WTC11 (cell line): ENCODE measurements at regions not wholly inside any gene's neighbourhood (a gene's known extent, or its start where the extent isn't known, plus 50 kb on each side); places are given as distances from the start of the nearest gene placed in this dataset.

ENCODE experiments used
- CTCF ChIP-seq: fragments of 200-600 bp; IDR thresholded peaks from 2 replicates; pipeline ENCODE4 v1.8.0; 2022; ENCODE audit warnings: antibody characterized with exemption
- FOXK1 ChIP-seq: sonication (generic); formaldehyde crosslinking; IDR thresholded peaks from 2 replicates; pipeline ENCODE4 v1.8.0; 2022; ENCODE audit warnings: mild to moderate bottlenecking, moderate library complexity, missing genetic modification reagents
- FOXP4 ChIP-seq: sonication (generic); formaldehyde crosslinking; IDR thresholded peaks from 2 replicates; pipeline ENCODE4 v1.8.0; 2022; ENCODE audit warnings: mild to moderate bottlenecking, missing genetic modification reagents
- GRHL2 ChIP-seq: fragments of 250-450 bp; sonication (Bioruptor Pico); IDR thresholded peaks from 2 replicates; pipeline ENCODE4 v1.8.0; 2022; ENCODE audit warnings: mild to moderate bottlenecking, moderate library complexity; ENCODE audit not compliant: insufficient replicate concordance, severe bottlenecking
- RORB ChIP-seq: fragments of 250-450 bp; sonication (Bioruptor Pico); IDR thresholded peaks from 2 replicates; pipeline ENCODE4 v1.9.0; 2021; ENCODE audit warnings: mild to moderate bottlenecking
- TP53 ChIP-seq: sonication (generic); formaldehyde crosslinking; IDR thresholded peaks from 2 replicates; pipeline ENCODE4 v1.8.1; 2023; ENCODE audit warnings: mild to moderate bottlenecking, missing genetic modification reagents
- ZNF416 ChIP-seq: fragments of 250-450 bp; sonication (Bioruptor Pico); IDR thresholded peaks from 2 replicates; pipeline ENCODE4 v1.9.0; 2021; ENCODE audit warnings: mild to moderate bottlenecking, inconsistent platforms
- ZNF512 ChIP-seq: sonication (generic); formaldehyde crosslinking; IDR thresholded peaks from 2 replicates; pipeline ENCODE4 v1.8.1; 2022; ENCODE audit warnings: missing genetic modification reagents, borderline replicate concordance

GRCh38 chr10:81594991-81595390 is 280.0 kb upstream of the NRG3 start:
- TF ChIP-seq CTCF (no peak), FOXK1 (CRISPR knock-in tag) (no peak), ZNF512 (CRISPR knock-in tag) (no peak), ZNF416 (no peak), FOXP4 (CRISPR knock-in tag) (no peak), RORB (CRISPR knock-in tag) (no peak), TP53 (CRISPR knock-in tag) (no peak), GRHL2 (CRISPR knock-in tag) (no peak)
